GM12878 (cell line): ENCODE measurements at regions not wholly inside any gene's neighbourhood (a gene's known extent, or its start where the extent isn't known, plus 50 kb on each side); places are given as distances from the start of the nearest gene placed in this dataset.
A peak's percentile ranks its signal among the peaks of the same experiment; 100 is the strongest.

ENCODE experiments used
- ATAC-seq: fragments of 200-7000 bp; cut with Tn5 transposase; 3 replicates; pipeline ENCODE4 v1.9.1; 2020; ENCODE audit warnings: mild to moderate bottlenecking, moderate library complexity
- BruUV-seq: library from RNA; stranded (reverse); fragments of 400-500 nt; replicated peaks from 2 replicates; lab custom pipeline; 2021; lab: Mats Ljungman, UMichigan
- CTCF ChIA-PET: fragments of 300-600 bp; sonication (Branson Sonifier 250); formaldehyde crosslinking; extraction: SDS; loops from one replicate; lab custom pipeline; 2021; ENCODE audit warnings: inconsistent platforms; lab: Yijun Ruan, JAX
- POLR2A ChIA-PET: fragments of 350-600 bp; formaldehyde crosslinking; extraction: SDS; loops from one replicate; lab custom pipeline; 2021; ENCODE audit warnings: inconsistent platforms; lab: Charles Lee
- RAD21 ChIA-PET: fragments of 300-600 bp; sonication (Branson Sonifier 250); formaldehyde crosslinking; loops from one replicate; lab custom pipeline; 2023; ENCODE audit warnings: antibody characterized with exemption; ENCODE audit not compliant: unreplicated experiment; lab: Charles Lee
- SMC1A ChIA-PET: fragments of 300-600 bp; sonication (Branson Sonifier 250); formaldehyde crosslinking; loops from one replicate; lab custom pipeline; 2023; ENCODE audit not compliant: unreplicated experiment, uncharacterized antibody; lab: Charles Lee
- DNase-seq: peaks from one replicate; pipeline ENCODE4 v3.0.0-alpha.2; 2011; ENCODE audit warnings: low read depth, low spot score
- FAIRE-seq: peaks from 3 replicates; lab custom pipeline; 2011; peaks lifted over from hg19 to GRCh38; lab: Jason Lieb, UNC
- H2AFZ ChIP-seq: 2 replicates; pipeline ENCODE4 v1.6.0; 2011; ENCODE audit warnings: low read depth, low read length, control low read depth; ENCODE audit not compliant: control insufficient read depth
- H3K27ac ChIP-seq: 2 replicates; pipeline ENCODE4 v1.5.1; 2011; ENCODE audit warnings: control low read depth; ENCODE audit not compliant: control insufficient read depth, insufficient read depth
- H3K27me3 ChIP-seq, 2 experiments: replicated peaks in 1 of 2; 2 replicates each; pipeline versions ENCODE4 v1.6.0 to v1.6.1; 2011; ENCODE audit warnings: low read length in 1 of 2; ENCODE audit not compliant: control insufficient read depth in 2 of 2, insufficient read depth in 2 of 2
- H3K36me3 ChIP-seq, 2 experiments: 2 replicates each; pipeline ENCODE4 v1.5.1; 2011; ENCODE audit warnings: low read length in 1 of 2; ENCODE audit not compliant: control insufficient read depth in 2 of 2, insufficient read depth in 2 of 2
- H3K4me1 ChIP-seq: 2 replicates; pipeline ENCODE4 v1.6.1; 2011; ENCODE audit warnings: mild to moderate bottlenecking, low read length, moderate library complexity, mixed read lengths; ENCODE audit not compliant: control insufficient read depth, insufficient read depth
- H3K4me2 ChIP-seq: 2 replicates; pipeline ENCODE4 v1.6.0; 2011; ENCODE audit warnings: control low read depth; ENCODE audit not compliant: control insufficient read depth, insufficient read depth
- H3K4me3 ChIP-seq: fragments of 200-600 bp; sonication (generic); 2 replicates; pipeline ENCODE4 v1.5.1; 2016
- H3K79me2 ChIP-seq: 2 replicates; pipeline ENCODE4 v1.6.0; 2011; ENCODE audit warnings: low read length; ENCODE audit not compliant: control insufficient read depth, insufficient read depth
- H3K9ac ChIP-seq: 2 replicates; pipeline ENCODE4 v1.8.0; 2011; ENCODE audit warnings: low read length, control low read depth, mixed read lengths; ENCODE audit not compliant: control insufficient read depth, insufficient read depth
- H3K9me3 ChIP-seq: replicated peaks from 3 replicates; pipeline ENCODE4 v1.5.1; 2011; ENCODE audit warnings: mild to moderate bottlenecking, low read length; ENCODE audit not compliant: control insufficient read depth, insufficient read depth
- H4K20me1 ChIP-seq: 2 replicates; pipeline ENCODE4 v1.6.0; 2011; ENCODE audit not compliant: control insufficient read depth, insufficient read depth
- ATF7 ChIP-seq: fragments of 450-650 bp; IDR thresholded peaks from 2 replicates; pipeline ENCODE4 v1.6.1; 2016; ENCODE audit warnings: low read depth, mild to moderate bottlenecking
- HDAC2 ChIP-seq: fragments of 200-600 bp; sonication (generic); IDR thresholded peaks from 2 replicates; pipeline ENCODE4 v1.6.1; 2017
- RELA ChIP-seq: fragments of 450-650 bp; IDR thresholded peaks from 2 replicates; pipeline ENCODE4 v1.8.0; 2014; ENCODE audit warnings: borderline replicate concordance; ENCODE audit not compliant: partially characterized antibody
- TAF1 ChIP-seq: IDR thresholded peaks from 2 replicates; pipeline ENCODE4 v1.6.1; 2011; ENCODE audit warnings: mild to moderate bottlenecking, low read depth, low read length, borderline replicate concordance
- WGBS: methylation state at CpG from one replicate; pipeline ENCODE4 v1.1.6; 2016; ENCODE audit warnings: low lambda C conversion rate; ENCODE audit not compliant: insufficient replicate concordance, insufficient coverage; ENCODE audit errors: missing lambda C conversion rate; 5-methylcytosine and 5-hydroxymethylcytosine counted together
- in situ Hi-C: fragments of 300-500 bp; cut with MboI; formaldehyde crosslinking; loops from 9 replicates; pipeline ENCODE4 v1.14.3; 2018; ENCODE audit warnings: mixed read lengths
- intact Hi-C: fragments of 100-400 bp; cut with micrococcal nuclease; formaldehyde crosslinking; loops from one replicate; pipeline ENCODE4 v1.14.2; 2022; ENCODE audit not compliant: unreplicated experiment
- TF ChIP-seq, protein P1 (sequence below): fragments of 450-650 bp; IDR thresholded peaks from 2 replicates; pipeline ENCODE4 v1.6.1; 2016; ENCODE audit warnings: mild to moderate bottlenecking
- TF ChIP-seq, protein P2 (sequence below): fragments of 150-350 bp; IDR thresholded peaks from 2 replicates; pipeline ENCODE4 v1.6.1; 2016; ENCODE audit warnings: low read depth, low read length

DNA sequence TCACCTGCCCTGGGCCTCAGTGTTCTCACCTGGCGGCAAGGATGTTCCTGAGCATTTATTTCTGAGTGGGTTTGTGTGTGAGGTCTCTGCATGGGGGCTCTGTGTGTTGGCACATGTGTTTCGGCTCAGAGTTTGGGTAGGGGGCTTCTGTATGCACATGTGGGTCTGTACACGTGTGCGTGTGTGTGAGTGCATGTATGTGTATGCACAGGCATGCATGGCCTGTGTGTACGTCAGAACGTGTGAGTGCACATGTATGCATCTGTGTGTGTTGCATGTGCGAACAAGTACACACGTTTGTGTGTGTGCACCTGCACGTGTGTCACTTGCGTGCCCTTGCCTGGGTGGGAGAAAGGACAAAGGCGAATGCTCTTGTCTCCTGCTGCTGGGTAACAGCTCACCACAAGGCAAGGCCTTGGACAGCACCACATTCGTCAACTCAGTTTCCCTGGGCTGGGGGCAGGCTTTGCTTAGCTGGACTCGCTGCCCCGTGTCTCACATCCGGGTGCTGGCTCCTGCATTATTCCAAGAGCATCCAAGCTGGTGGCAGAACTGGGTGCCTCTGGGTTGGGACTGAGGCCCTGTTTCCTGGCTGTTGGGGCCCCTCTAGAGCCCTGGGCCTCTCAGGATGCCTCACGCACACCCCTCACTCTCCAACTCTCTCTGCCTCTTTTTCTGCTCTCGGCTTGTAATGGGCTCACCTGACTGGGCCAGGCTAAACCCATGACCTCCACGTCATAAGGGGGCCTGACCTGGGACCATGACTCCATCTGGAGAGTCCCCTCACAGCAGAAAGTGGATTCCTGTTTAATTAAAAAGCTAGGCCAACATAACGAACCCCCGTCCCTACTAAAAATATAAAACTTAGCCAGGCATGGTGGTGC lies 153.6 kb upstream of the C14orf180 start:
- ChIA-PET SMC1A (interaction anchor here (0.7 kb wide), 1 partner anchor 41 kb away, joined by 3 read pairs; no protein-coding TSS in a partner anchor), CTCF (no interaction called here), RAD21 (interaction anchor here (0.7 kb wide), 1 partner anchor 61 kb away, joined by 3 read pairs; no protein-coding TSS in a partner anchor), POLR2A (no interaction called here)
- Histone ChIP-seq H4K20me1 (no peaks in the 10 kb centered on the region), H3K4me1 (no peaks in the 10 kb centered on the region), H3K9ac (no peak overlapping the region), H2AFZ (no peak overlapping the region), H3K27me3 (no peaks in the 10 kb centered on the region), H3K79me2 (no peaks in the 10 kb centered on the region), H3K4me3 (no peak overlapping the region), H3K4me2 (no peak overlapping the region), H3K36me3 (no peaks in the 10 kb centered on the region), H3K9me3 (no peaks in the 10 kb centered on the region), H3K27ac (no peak overlapping the region)
- in situ Hi-C loops: no loop called here
- intact Hi-C loops: no loop called here
- DNase-seq: no peak
- peak; percentile 27 for FAIRE-seq
- TF ChIP-seq TAF1 (no peak), HDAC2 (no peak), RELA (no peak), ATF7 (no peak)
- TF ChIP-seq, protein P1, sequence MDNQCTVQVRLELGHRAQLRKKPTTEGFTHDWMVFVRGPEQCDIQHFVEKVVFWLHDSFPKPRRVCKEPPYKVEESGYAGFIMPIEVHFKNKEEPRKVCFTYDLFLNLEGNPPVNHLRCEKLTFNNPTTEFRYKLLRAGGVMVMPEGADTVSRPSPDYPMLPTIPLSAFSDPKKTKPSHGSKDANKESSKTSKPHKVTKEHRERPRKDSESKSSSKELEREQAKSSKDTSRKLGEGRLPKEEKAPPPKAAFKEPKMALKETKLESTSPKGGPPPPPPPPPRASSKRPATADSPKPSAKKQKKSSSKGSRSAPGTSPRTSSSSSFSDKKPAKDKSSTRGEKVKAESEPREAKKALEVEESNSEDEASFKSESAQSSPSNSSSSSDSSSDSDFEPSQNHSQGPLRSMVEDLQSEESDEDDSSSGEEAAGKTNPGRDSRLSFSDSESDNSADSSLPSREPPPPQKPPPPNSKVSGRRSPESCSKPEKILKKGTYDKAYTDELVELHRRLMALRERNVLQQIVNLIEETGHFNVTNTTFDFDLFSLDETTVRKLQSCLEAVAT: no peak
- TF ChIP-seq, protein P2, sequence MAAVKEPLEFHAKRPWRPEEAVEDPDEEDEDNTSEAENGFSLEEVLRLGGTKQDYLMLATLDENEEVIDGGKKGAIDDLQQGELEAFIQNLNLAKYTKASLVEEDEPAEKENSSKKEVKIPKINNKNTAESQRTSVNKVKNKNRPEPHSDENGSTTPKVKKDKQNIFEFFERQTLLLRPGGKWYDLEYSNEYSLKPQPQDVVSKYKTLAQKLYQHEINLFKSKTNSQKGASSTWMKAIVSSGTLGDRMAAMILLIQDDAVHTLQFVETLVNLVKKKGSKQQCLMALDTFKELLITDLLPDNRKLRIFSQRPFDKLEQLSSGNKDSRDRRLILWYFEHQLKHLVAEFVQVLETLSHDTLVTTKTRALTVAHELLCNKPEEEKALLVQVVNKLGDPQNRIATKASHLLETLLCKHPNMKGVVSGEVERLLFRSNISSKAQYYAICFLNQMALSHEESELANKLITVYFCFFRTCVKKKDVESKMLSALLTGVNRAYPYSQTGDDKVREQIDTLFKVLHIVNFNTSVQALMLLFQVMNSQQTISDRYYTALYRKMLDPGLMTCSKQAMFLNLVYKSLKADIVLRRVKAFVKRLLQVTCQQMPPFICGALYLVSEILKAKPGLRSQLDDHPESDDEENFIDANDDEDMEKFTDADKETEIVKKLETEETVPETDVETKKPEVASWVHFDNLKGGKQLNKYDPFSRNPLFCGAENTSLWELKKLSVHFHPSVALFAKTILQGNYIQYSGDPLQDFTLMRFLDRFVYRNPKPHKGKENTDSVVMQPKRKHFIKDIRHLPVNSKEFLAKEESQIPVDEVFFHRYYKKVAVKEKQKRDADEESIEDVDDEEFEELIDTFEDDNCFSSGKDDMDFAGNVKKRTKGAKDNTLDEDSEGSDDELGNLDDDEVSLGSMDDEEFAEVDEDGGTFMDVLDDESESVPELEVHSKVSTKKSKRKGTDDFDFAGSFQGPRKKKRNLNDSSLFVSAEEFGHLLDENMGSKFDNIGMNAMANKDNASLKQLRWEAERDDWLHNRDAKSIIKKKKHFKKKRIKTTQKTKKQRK: no peak
- BruUV-seq: no TSS peak
- 47% methylated on average over 20 of the region's 20 CpGs for WGBS
- ATAC-seq: peak; percentile 62
